ENCODE measurements at regions not wholly inside any gene's neighbourhood (a gene's known extent, or its start where the extent isn't known, plus 50 kb on each side); places are given as distances from the start of the nearest gene placed in this dataset.

GRCh38 chr16:26569793-26570192 lies 496.9 kb upstream of the C16orf82 start:
- H3K27me3 ChIP-seq (ENCODE audit: insufficient read depth, low read length): no peaks in the 10 kb centered on the region
- no peaks in the 10 kb centered on the region; a peak in 1 of 4 replicates for H3K9me3 ChIP-seq (ENCODE audit: control insufficient read depth in 1 of 2, insufficient read depth in 1 of 2, low read depth in 1 of 2, low read length in 2 of 2)
- no peaks in the 10 kb centered on the region for H3K36me3 ChIP-seq (ENCODE audit: control insufficient read depth in 1 of 2, insufficient read depth in 2 of 2, low read length in 2 of 2)
- no peaks in the 10 kb centered on the region for H3K79me2 ChIP-seq (ENCODE audit: insufficient read depth, low read length)
- TF ChIP-seq FOSL1 (IDR thresholded peaks at IDR 0.05; ENCODE audit: low read depth): no peak
- TF ChIP-seq SP1 (IDR thresholded peaks at IDR 0.05; ENCODE audit: low read depth): no peak
- TF ChIP-seq, protein P1, sequence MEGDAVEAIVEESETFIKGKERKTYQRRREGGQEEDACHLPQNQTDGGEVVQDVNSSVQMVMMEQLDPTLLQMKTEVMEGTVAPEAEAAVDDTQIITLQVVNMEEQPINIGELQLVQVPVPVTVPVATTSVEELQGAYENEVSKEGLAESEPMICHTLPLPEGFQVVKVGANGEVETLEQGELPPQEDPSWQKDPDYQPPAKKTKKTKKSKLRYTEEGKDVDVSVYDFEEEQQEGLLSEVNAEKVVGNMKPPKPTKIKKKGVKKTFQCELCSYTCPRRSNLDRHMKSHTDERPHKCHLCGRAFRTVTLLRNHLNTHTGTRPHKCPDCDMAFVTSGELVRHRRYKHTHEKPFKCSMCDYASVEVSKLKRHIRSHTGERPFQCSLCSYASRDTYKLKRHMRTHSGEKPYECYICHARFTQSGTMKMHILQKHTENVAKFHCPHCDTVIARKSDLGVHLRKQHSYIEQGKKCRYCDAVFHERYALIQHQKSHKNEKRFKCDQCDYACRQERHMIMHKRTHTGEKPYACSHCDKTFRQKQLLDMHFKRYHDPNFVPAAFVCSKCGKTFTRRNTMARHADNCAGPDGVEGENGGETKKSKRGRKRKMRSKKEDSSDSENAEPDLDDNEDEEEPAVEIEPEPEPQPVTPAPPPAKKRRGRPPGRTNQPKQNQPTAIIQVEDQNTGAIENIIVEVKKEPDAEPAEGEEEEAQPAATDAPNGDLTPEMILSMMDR (IDR thresholded peaks at IDR 0.05 in 2 of 3, conservative IDR thresholded peaks at IDR 0.05 in 1 of 3; ENCODE audit: borderline replicate concordance in 1 of 3, insufficient read depth in 1 of 3, low read depth in 2 of 3, low read length in 2 of 3): peak in 2 of 3 experiments; percentile 5 to 21; a peak in 1 of 6 replicates
- TF ChIP-seq EGR1 (IDR thresholded peaks at IDR 0.05; ENCODE audit: low read depth): no peak
- TF ChIP-seq CEBPB (IDR thresholded peaks at IDR 0.05; ENCODE audit: low read depth): no peak
- TF ChIP-seq CBX3 (IDR thresholded peaks at IDR 0.05; ENCODE audit: low read depth): no peak
- H3K4me1 ChIP-seq (ENCODE audit: control insufficient read depth in 1 of 2, insufficient read depth in 2 of 2, low read length in 2 of 2): no peaks in the 10 kb centered on the region
- no peaks in the 10 kb centered on the region for H3K9me2 ChIP-seq (ENCODE audit: insufficient read depth)
- H3K27ac ChIP-seq (ENCODE audit: low read depth, low read length): no peak overlapping the region
- CTCF ChIA-PET: no interaction called here
- H3K4me2 ChIP-seq (ENCODE audit: low read length): no peak overlapping the region
- no peak overlapping the region for H3K4me3 ChIP-seq (replicated peaks in 1 of 2; ENCODE audit: low read depth in 1 of 2, low read length in 2 of 2)
- POLR2A ChIA-PET: no interaction called here
- no peak overlapping the region for H2AFZ ChIP-seq (ENCODE audit: low read depth, low read length, poor library complexity, severe bottlenecking)
- no peak overlapping the region for H3K9ac ChIP-seq (ENCODE audit: low read length)
- BruUV-seq (replicated peaks): no TSS peak
- no peak for ATAC-seq
- intact Hi-C loops (cut with micrococcal nuclease): no loop called here
- RAD21 ChIA-PET (ENCODE audit: low non-redundant PET in 1 of 2, low total read pairs in 2 of 2, uncharacterized antibody in 2 of 2, unreplicated experiment in 2 of 2): no interaction called here
- DNase-seq (ENCODE audit: low read depth, low spot score): no peak
- no peaks in the 10 kb centered on the region for H4K20me1 ChIP-seq (ENCODE audit: insufficient read depth)

- no peak for ATAC-seq
- Histone ChIP-seq H3K4me2 (ENCODE audit: low read length) (no peak overlapping the region), H3K4me3 (replicated peaks in 1 of 2; ENCODE audit: low read depth in 1 of 2, low read length in 2 of 2) (no peak overlapping the region), H3K9ac (ENCODE audit: low read length) (no peak overlapping the region), H3K36me3 (ENCODE audit: control insufficient read depth in 1 of 2, insufficient read depth in 2 of 2, low read length in 2 of 2) (no peaks in the 10 kb centered on the region), H3K27ac (ENCODE audit: low read depth, low read length) (no peak overlapping the region), H3K4me1 (ENCODE audit: control insufficient read depth in 1 of 2, insufficient read depth in 2 of 2, low read length in 2 of 2) (no peaks in the 10 kb centered on the region), H3K9me2 (ENCODE audit: insufficient read depth) (no peaks in the 10 kb centered on the region), H4K20me1 (ENCODE audit: insufficient read depth) (no peaks in the 10 kb centered on the region), H2AFZ (ENCODE audit: low read depth, low read length, poor library complexity, severe bottlenecking) (no peak overlapping the region), H3K79me2 (ENCODE audit: insufficient read depth, low read length) (no peaks in the 10 kb centered on the region), H3K9me3 (ENCODE audit: control insufficient read depth in 1 of 2, insufficient read depth in 1 of 2, low read depth in 1 of 2, low read length in 2 of 2) (no peaks in the 10 kb centered on the region; a peak in 1 of 4 replicates), H3K27me3 (ENCODE audit: insufficient read depth, low read length) (no peaks in the 10 kb centered on the region)
- CTCF ChIA-PET: no interaction called here
- no TSS peak for BruUV-seq (replicated peaks)
- intact Hi-C loops (cut with micrococcal nuclease): no loop called here
- POLR2A ChIA-PET: no interaction called here
- RAD21 ChIA-PET (ENCODE audit: low non-redundant PET in 1 of 2, low total read pairs in 2 of 2, uncharacterized antibody in 2 of 2, unreplicated experiment in 2 of 2): no interaction called here
- no peak for DNase-seq (ENCODE audit: low read depth, low spot score)
- TF ChIP-seq SIN3A (IDR thresholded peaks at IDR 0.05; ENCODE audit: low read depth): no peak
- TF ChIP-seq RAD21 (IDR thresholded peaks at IDR 0.05; ENCODE audit: low read depth): no peak
- no peak for TF ChIP-seq ZNF274 (IDR thresholded peaks at IDR 0.05; ENCODE audit: low read depth, low read length)
- no peak for TF ChIP-seq YY1 (IDR thresholded peaks at IDR 0.05; ENCODE audit: extremely low read depth, insufficient replicate concordance, low read depth, low read length)
- no peak for TF ChIP-seq MAX (IDR thresholded peaks at IDR 0.05)
- TF ChIP-seq, protein P2, sequence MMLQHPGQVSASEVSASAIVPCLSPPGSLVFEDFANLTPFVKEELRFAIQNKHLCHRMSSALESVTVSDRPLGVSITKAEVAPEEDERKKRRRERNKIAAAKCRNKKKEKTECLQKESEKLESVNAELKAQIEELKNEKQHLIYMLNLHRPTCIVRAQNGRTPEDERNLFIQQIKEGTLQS (IDR thresholded peaks at IDR 0.05): no peak
- TF ChIP-seq ZBTB33 (IDR thresholded peaks at IDR 0.05; ENCODE audit: extremely low read depth, insufficient replicate concordance, low read length): no peak
- TF ChIP-seq POLR2AphosphoS5 (IDR thresholded peaks at IDR 0.05; ENCODE audit: low read depth, low read length): no peak
- TF ChIP-seq SP1 (IDR thresholded peaks at IDR 0.05; ENCODE audit: low read depth): no peak
- no peak for TF ChIP-seq SRF (IDR thresholded peaks at IDR 0.05; ENCODE audit: low read depth)
- no peak for TF ChIP-seq EZH2phosphoT487 (IDR thresholded peaks at IDR 0.05; ENCODE audit: borderline replicate concordance)
- no peak for TF ChIP-seq EGR1 (IDR thresholded peaks at IDR 0.05; ENCODE audit: low read depth)
- no peak for TF ChIP-seq POLR2A (IDR thresholded peaks at IDR 0.05; ENCODE audit: borderline replicate concordance, extremely low read depth, insufficient read depth, insufficient read length)
- no peak for TF ChIP-seq FOSL1 (IDR thresholded peaks at IDR 0.05; ENCODE audit: low read depth)
- TF ChIP-seq ELF1 (IDR thresholded peaks at IDR 0.05; ENCODE audit: borderline replicate concordance, low read depth): no peak
- TF ChIP-seq EZH2 (IDR thresholded peaks at IDR 0.05): no peak
- no peak for TF ChIP-seq CEBPB (IDR thresholded peaks at IDR 0.05; ENCODE audit: low read depth)
- TF ChIP-seq CBX3 (IDR thresholded peaks at IDR 0.05; ENCODE audit: low read depth): no peak
Measured at GRCh38 chr16:26578748-26579147, 488.0 kb upstream of the C16orf82 start.
